Tibial nerve (tissue), 4 donors: ENCODE measurements at regions not wholly inside any gene's neighbourhood (a gene's known extent, or its start where the extent isn't known, plus 50 kb on each side); places are given as distances from the start of the nearest gene placed in this dataset.

Experiments used
- DNase-seq, 2 donors: peaks; one replicate each; pipeline ENCODE4 v3.0.0-alpha.2; 2019; ENCODE audit warnings: low spot score in 2 of 2
- H3K27ac ChIP-seq, 4 donors: fragments of 200-600 bp; sonication (generic) in 3 of 4; one replicate each; pipeline ENCODE4 v1.5.1; 2017 to 2019; ENCODE audit warnings: mild to moderate bottlenecking in 1 of 4
- H3K27me3 ChIP-seq, 2 donors: fragments of 200-600 bp; sonication (generic) in 1 of 2; one replicate each; pipeline versions ENCODE4 v1.5.1 to v1.6.0; 2017 to 2019
- H3K36me3 ChIP-seq, 3 donors: fragments of 200-600 bp; sonication (generic); one replicate each; pipeline ENCODE4 v1.5.1; 2018 to 2019
- H3K4me1 ChIP-seq, 4 donors: fragments of 200-600 bp; sonication (generic) in 3 of 4; one replicate each; pipeline ENCODE4 v1.5.1; 2017 to 2019
- H3K4me3 ChIP-seq, 4 donors: fragments of 200-600 bp; sonication (generic) in 3 of 4; one replicate each; pipeline ENCODE4 v1.5.1; 2017 to 2019; ENCODE audit warnings: mild to moderate bottlenecking in 1 of 4, moderate library complexity in 1 of 4
- H3K9me3 ChIP-seq, 4 donors: fragments of 200-600 bp; sonication (generic) in 3 of 4; one replicate each; pipeline ENCODE4 v1.5.1; 2017 to 2019
- CTCF ChIP-seq, 5 experiments: fragments of 200-600 bp in 3 of 5; fragments of 450-650 bp in 2 of 5; sonication (generic) in 3 of 5; IDR thresholded peaks; one replicate each; pipeline ENCODE4 v1.5.1; 2016 to 2019; ENCODE audit warnings: antibody characterized with exemption in 5 of 5, mild to moderate bottlenecking in 3 of 5, moderate library complexity in 2 of 5
- EP300 ChIP-seq, 2 donors: sonication (generic); formaldehyde crosslinking; IDR thresholded peaks; one replicate each; pipeline ENCODE4 v1.6.1; 2017; ENCODE audit warnings: antibody characterized with exemption in 2 of 2, mild to moderate bottlenecking in 1 of 2
- POLR2A ChIP-seq, 2 donors: fragments of 450-650 bp; IDR thresholded peaks; one replicate each; pipeline ENCODE4 v1.6.1; 2017; ENCODE audit warnings: antibody characterized with exemption in 2 of 2, mild to moderate bottlenecking in 2 of 2, moderate library complexity in 2 of 2
- WGBS, 2 donors: methylation state at CpG; one replicate each; pipeline ENCODE4 v1.1.5; 2018; 5-methylcytosine and 5-hydroxymethylcytosine counted together

- Histone ChIP-seq H3K9me3 (peaks cover 0 to 30% (median 0%) of the 10 kb centered on the region in 4 donors), H3K4me1 (no peaks in the 10 kb centered on the region), H3K27me3 (no peaks in the 10 kb centered on the region), H3K36me3 (no peaks in the 10 kb centered on the region), H3K27ac (no peak overlapping the region), H3K4me3 (no peak overlapping the region)
- DNase-seq = no peak
- WGBS, 2 donors = 13 to 28% methylated on average over 9 of the region's 9 CpGs
- TF ChIP-seq CTCF (IDR thresholded peaks at IDR 0.05) (no peak), EP300 (IDR thresholded peaks at IDR 0.05) (no peak), POLR2A (IDR thresholded peaks at IDR 0.05) (no peak)
These were observed 252.1 kb upstream of the N4BP1 start for GRCh38 chr16:48862087-48862532.

GRCh38 chr16:48860341-48860740 is 250.4 kb upstream of the N4BP1 start:
- peaks cover 0 to 20% (median 0%) of the 10 kb centered on the region in 4 donors for H3K9me3 ChIP-seq
- no peak overlapping the region for H3K4me3 ChIP-seq
- H3K4me1 ChIP-seq = no peaks in the 10 kb centered on the region
- 45 to 70% methylated on average over 1 of the region's 1 CpG for WGBS, 2 donors
- DNase-seq = no peak
- H3K27ac ChIP-seq = no peak overlapping the region
- H3K36me3 ChIP-seq = no peaks in the 10 kb centered on the region
- no peak for TF ChIP-seq CTCF (IDR thresholded peaks at IDR 0.05)
- TF ChIP-seq POLR2A (IDR thresholded peaks at IDR 0.05) = no peak
- no peak for TF ChIP-seq EP300 (IDR thresholded peaks at IDR 0.05)
- no peaks in the 10 kb centered on the region for H3K27me3 ChIP-seq

GRCh38 chr16:48852951-48853350 is 243.0 kb upstream of the N4BP1 start:
- WGBS, 2 donors = 64% methylated on average over 12 of the region's 12 CpGs
- no peak overlapping the region for H3K27ac ChIP-seq
- no peak for DNase-seq
- no peaks in the 10 kb centered on the region for H3K27me3 ChIP-seq
- no peaks in the 10 kb centered on the region for H3K36me3 ChIP-seq
- H3K4me3 ChIP-seq = no peak overlapping the region
- no peaks in the 10 kb centered on the region for H3K9me3 ChIP-seq
- no peaks in the 10 kb centered on the region for H3K4me1 ChIP-seq
- TF ChIP-seq CTCF (IDR thresholded peaks at IDR 0.05) = no peak

- TF ChIP-seq CTCF (IDR thresholded peaks at IDR 0.05) = no peak
- TF ChIP-seq POLR2A (IDR thresholded peaks at IDR 0.05) = no peak
- no peak for TF ChIP-seq EP300 (IDR thresholded peaks at IDR 0.05)
- Histone ChIP-seq H3K4me3 (no peak overlapping the region), H3K27ac (no peak overlapping the region), H3K4me1 (no peaks in the 10 kb centered on the region), H3K27me3 (no peaks in the 10 kb centered on the region), H3K36me3 (no peaks in the 10 kb centered on the region), H3K9me3 (no peaks in the 10 kb centered on the region)
- WGBS, 2 donors = 66 to 79% methylated on average over 4 to 6 of the region's 6 CpGs
- no peak for DNase-seq
These were observed 242.5 kb upstream of the N4BP1 start for GRCh38 chr16:48852458-48852857.

- no peaks in the 10 kb centered on the region for H3K4me1 ChIP-seq
- no peak for DNase-seq
- no peaks in the 10 kb centered on the region for H3K9me3 ChIP-seq
- H3K27ac ChIP-seq = no peak overlapping the region
- H3K36me3 ChIP-seq = no peaks in the 10 kb centered on the region
- TF ChIP-seq CTCF (IDR thresholded peaks at IDR 0.05) (no peak), EP300 (IDR thresholded peaks at IDR 0.05) (no peak), POLR2A (IDR thresholded peaks at IDR 0.05) (no peak)
- no peaks in the 10 kb centered on the region for H3K27me3 ChIP-seq
- no peak overlapping the region for H3K4me3 ChIP-seq
- 81 to 84% methylated on average over 7 of the region's 7 CpGs for WGBS, 2 donors
These were observed 240.3 kb upstream of the N4BP1 start for GRCh38 chr16:48850097-48850770.
